H1 (cell line): ENCODE measurements at regions not wholly inside any gene's neighbourhood (a gene's known extent, or its start where the extent isn't known, plus 50 kb on each side); places are given as distances from the start of the nearest gene placed in this dataset.
A peak's percentile ranks its signal among the peaks of the same experiment; 100 is the strongest.

Source experiments
- CTCF ChIA-PET: fragments of 300-600 bp; sonication (Branson Sonifier 250); formaldehyde crosslinking; loops from one replicate; lab custom pipeline; 2021; ENCODE audit not compliant: partially characterized antibody; lab: Charles Lee
- POLR2A ChIA-PET: fragments of 300-600 bp; sonication (Branson Sonifier 250); formaldehyde crosslinking; loops from one replicate; lab custom pipeline; 2021; ENCODE audit warnings: inconsistent platforms; ENCODE audit not compliant: partially characterized antibody; lab: Charles Lee
- DNase-seq, 2 experiments: peaks; one replicate each; pipeline versions ENCODE4 v3.0.0 to v3.0.0-alpha.2; 2010 to 2022; ENCODE audit warnings: low spot score in 2 of 2, low read depth in 1 of 2, mixed read lengths in 1 of 2
- FAIRE-seq: peaks from 2 replicates; lab custom pipeline; 2011; peaks lifted over from hg19 to GRCh38; lab: Jason Lieb, UNC
- H2AFZ ChIP-seq: 2 replicates; pipeline ENCODE4 v1.8.1; 2012; ENCODE audit warnings: low read length, inconsistent platforms
- H2AK5ac ChIP-seq: 2 replicates; pipeline ENCODE4 v1.6.1; 2013; ENCODE audit warnings: low read depth, low read length
- H2BK120ac ChIP-seq: replicated peaks from 2 replicates; pipeline ENCODE3; 2013; ENCODE audit warnings: low read depth, low read length, inconsistent platforms
- H2BK12ac ChIP-seq: 2 replicates; pipeline ENCODE4 v1.6.1; 2013; ENCODE audit warnings: low read depth, low read length
- H2BK15ac ChIP-seq: 2 replicates; pipeline ENCODE4 v1.6.1; 2013; ENCODE audit warnings: low read length
- H2BK20ac ChIP-seq: 2 replicates; pipeline ENCODE4 v1.6.1; 2013; ENCODE audit warnings: low read length
- H2BK5ac ChIP-seq: 2 replicates; pipeline ENCODE4 v1.6.1; 2013; ENCODE audit warnings: low read depth, low read length
- H3K14ac ChIP-seq: 2 replicates; pipeline ENCODE4 v1.6.1; 2013; ENCODE audit warnings: inconsistent platforms; ENCODE audit not compliant: insufficient read length
- H3K18ac ChIP-seq: 2 replicates; pipeline ENCODE4 v1.6.1; 2013; ENCODE audit warnings: low read length; ENCODE audit errors: extremely low read depth
- H3K23ac ChIP-seq: 2 replicates; pipeline ENCODE4 v1.6.1; 2013; ENCODE audit warnings: inconsistent platforms; ENCODE audit not compliant: insufficient read length
- H3K23me2 ChIP-seq: 2 replicates; pipeline ENCODE4 v1.6.1; 2013; ENCODE audit warnings: low read depth, low read length
- H3K27ac ChIP-seq: 2 replicates; pipeline ENCODE4 v1.6.1; 2011; ENCODE audit warnings: low read depth, low read length, inconsistent platforms
- H3K27me3 ChIP-seq, 4 experiments: replicated peaks in 1 of 4; 1 replicate in 1 of 4; 2 replicates in 3 of 4; pipeline versions ENCODE4 v1.6.1 to v1.8.1; 2011 to 2013; ENCODE audit warnings: low read length in 3 of 4, mild to moderate bottlenecking in 3 of 4, inconsistent platforms in 2 of 4, mixed read lengths in 2 of 4, moderate library complexity in 1 of 4; ENCODE audit not compliant: control insufficient read depth in 3 of 4, insufficient read depth in 3 of 4; ENCODE audit errors: extremely low read depth in 1 of 4
- H3K36me3 ChIP-seq, 4 experiments: 2 replicates each; pipeline versions ENCODE4 v1.6.1 to v1.8.1; 2011 to 2013; ENCODE audit warnings: mild to moderate bottlenecking in 4 of 4, low read length in 3 of 4, moderate library complexity in 2 of 4, control low read depth in 1 of 4, inconsistent platforms in 1 of 4; ENCODE audit not compliant: insufficient read depth in 4 of 4, control insufficient read depth in 2 of 4
- H3K4ac ChIP-seq: replicated peaks from 2 replicates; pipeline ENCODE3; 2013; ENCODE audit warnings: low read length, low read depth, mixed read lengths, inconsistent platforms; ENCODE audit not compliant: insufficient read length
- H3K4me1 ChIP-seq, 4 experiments: replicated peaks in 1 of 4; 1 replicate in 1 of 4; 2 replicates in 3 of 4; pipeline versions ENCODE4 v1.6.1 to v1.8.1; 2011 to 2013; ENCODE audit warnings: low read length in 3 of 4, inconsistent platforms in 2 of 4, mixed read lengths in 1 of 4; ENCODE audit not compliant: insufficient read depth in 4 of 4, control insufficient read depth in 3 of 4
- H3K4me2 ChIP-seq, 2 experiments: 2 replicates each; pipeline versions ENCODE4 v1.6.1 to v1.8.1; 2011 to 2013; ENCODE audit warnings: low read depth in 2 of 2, low read length in 2 of 2, control low read depth in 1 of 2, inconsistent platforms in 1 of 2, mild to moderate bottlenecking in 1 of 2; ENCODE audit not compliant: insufficient read depth in 1 of 2
- H3K4me3 ChIP-seq, 4 experiments: fragments of 200-600, 300-600 bp in 1 of 4; sonication (generic), shearing (Covaris generic), sonication (Bioruptor Twin) in 1 of 4; 2 replicates each; pipeline versions ENCODE4 v1.5.1 to v1.8.1; 2011 to 2016; ENCODE audit warnings: low read length in 4 of 4, low read depth in 3 of 4, control low read depth in 2 of 4, inconsistent platforms in 2 of 4, mild to moderate bottlenecking in 2 of 4, mixed read lengths in 1 of 4, moderate library complexity in 1 of 4; ENCODE audit not compliant: insufficient read depth in 2 of 4; ENCODE audit errors: extremely low read depth in 1 of 4
- H3K56ac ChIP-seq: replicated peaks from 2 replicates; pipeline ENCODE3; 2013; ENCODE audit warnings: low read depth, mild to moderate bottlenecking, mixed read lengths, low read length, inconsistent platforms; ENCODE audit not compliant: insufficient read length
- H3K79me1 ChIP-seq: 2 replicates; pipeline ENCODE4 v1.6.1; 2013; ENCODE audit warnings: low read depth, low read length, control low read depth
- H3K79me2 ChIP-seq, 2 experiments: 2 replicates each; pipeline versions ENCODE4 v1.6.1 to v1.8.1; 2012 to 2013; ENCODE audit warnings: low read length in 2 of 2, mild to moderate bottlenecking in 2 of 2, inconsistent platforms in 1 of 2; ENCODE audit not compliant: insufficient read depth in 2 of 2, control insufficient read depth in 1 of 2
- H3K9ac ChIP-seq, 4 experiments: replicated peaks in 1 of 4; 1 replicate in 1 of 4; 2 replicates in 3 of 4; pipeline versions ENCODE4 v1.6.1 to v1.8.1; 2011 to 2013; ENCODE audit warnings: low read depth in 3 of 4, low read length in 3 of 4, control low read depth in 2 of 4, mild to moderate bottlenecking in 2 of 4, moderate library complexity in 2 of 4, inconsistent platforms in 1 of 4; ENCODE audit errors: extremely low read depth in 1 of 4
- H3K9me3 ChIP-seq, 2 experiments: 2 replicates each; pipeline versions ENCODE4 v1.6.1 to v1.8.1; 2012 to 2013; ENCODE audit warnings: mild to moderate bottlenecking in 2 of 2, moderate library complexity in 2 of 2, control low read depth in 1 of 2, inconsistent platforms in 1 of 2, low read depth in 1 of 2, low read length in 1 of 2, mixed read lengths in 1 of 2; ENCODE audit not compliant: insufficient read depth in 2 of 2
- H4K20me1 ChIP-seq, 2 experiments: replicated peaks in 1 of 2; 2 replicates each; pipeline versions ENCODE3 to v1.8.1; 2011 to 2013; ENCODE audit warnings: inconsistent platforms in 2 of 2, low read length in 2 of 2, mild to moderate bottlenecking in 1 of 2; ENCODE audit not compliant: insufficient read depth in 2 of 2, control insufficient read depth in 1 of 2
- H4K5ac ChIP-seq: 2 replicates; pipeline ENCODE4 v1.6.1; 2013; ENCODE audit warnings: low read length, low read depth, mixed read lengths, inconsistent platforms; ENCODE audit not compliant: insufficient read length
- H4K8ac ChIP-seq: 2 replicates; pipeline ENCODE4 v1.8.0; 2013; ENCODE audit warnings: mild to moderate bottlenecking, moderate library complexity, low read length, inconsistent platforms; ENCODE audit not compliant: insufficient read depth; ENCODE audit errors: extremely low read depth
- H4K91ac ChIP-seq: replicated peaks from 2 replicates; pipeline ENCODE3; 2013; ENCODE audit warnings: low read length, mixed read lengths, inconsistent platforms; ENCODE audit not compliant: insufficient read length
- CTBP2 ChIP-seq: IDR thresholded peaks from 2 replicates; pipeline ENCODE4 v1.7.0; 2011; ENCODE audit warnings: borderline replicate concordance, mild to moderate bottlenecking, moderate library complexity, mixed read lengths, low read length; ENCODE audit not compliant: insufficient read depth, insufficient read length
- MAFK ChIP-seq: IDR thresholded peaks from 2 replicates; pipeline ENCODE4 v1.6.1; 2012; ENCODE audit warnings: low read depth, mild to moderate bottlenecking, improper control_type of control experiment, low read length
- NANOG ChIP-seq: IDR thresholded peaks from 2 replicates; pipeline ENCODE4 v1.6.1; 2011; ENCODE audit warnings: low read length, low read depth, mild to moderate bottlenecking, inconsistent platforms; ENCODE audit not compliant: insufficient read depth, poor library complexity, severe bottlenecking
- SP2 ChIP-seq: IDR thresholded peaks from 2 replicates; pipeline ENCODE4 v1.6.1; 2012; ENCODE audit warnings: mild to moderate bottlenecking, low read length, inconsistent platforms
- TBP ChIP-seq: IDR thresholded peaks from 2 replicates; pipeline ENCODE4 v1.6.1; 2011; ENCODE audit warnings: low read depth, low read length, improper control_type of control experiment
- TCF12 ChIP-seq: IDR thresholded peaks from 2 replicates; pipeline ENCODE4 v1.6.1; 2011; ENCODE audit warnings: low read depth, mild to moderate bottlenecking, low read length
- YY1 ChIP-seq: IDR thresholded peaks from 2 replicates; pipeline ENCODE4 v1.6.1; 2011; ENCODE audit warnings: low read depth, mild to moderate bottlenecking, low read length
- WGBS, 2 experiments: shearing (Covaris generic) in 1 of 2; methylation state at CpG; one replicate each; pipeline versions ENCODE4 v1.1.6 to v1.1.7; 2013 to 2015; ENCODE audit warnings: low lambda C conversion rate in 2 of 2, mixed read lengths in 2 of 2, inconsistent platforms in 1 of 2, low coverage in 1 of 2, missing lambda C conversion rate in 1 of 2; ENCODE audit not compliant: insufficient replicate concordance in 2 of 2, insufficient coverage in 1 of 2, insufficient read length in 1 of 2; ENCODE audit errors: extremely low coverage in 1 of 2, missing lambda C conversion rate in 1 of 2; 5-methylcytosine and 5-hydroxymethylcytosine counted together

- no peak for DNase-seq
- H2BK5ac ChIP-seq = no peak overlapping the region
- no peaks in the 10 kb centered on the region for H3K23me2 ChIP-seq
- no peak overlapping the region for H3K9ac ChIP-seq
- no peak overlapping the region for H3K27ac ChIP-seq
- TF ChIP-seq TBP (no peak), TCF12 (no peak), SP2 (no peak), CTBP2 (no peak), MAFK (no peak), NANOG (no peak), YY1 (no peak)
- H3K27me3 ChIP-seq = no peaks in the 10 kb centered on the region
- H2BK20ac ChIP-seq = no peak overlapping the region
- H3K4me1 ChIP-seq = no peaks in the 10 kb centered on the region
- H3K79me2 ChIP-seq = no peaks in the 10 kb centered on the region
- H4K5ac ChIP-seq = no peak overlapping the region
- no peak overlapping the region for H3K4me3 ChIP-seq
- H3K79me1 ChIP-seq = no peaks in the 10 kb centered on the region
- ChIA-PET POLR2A (no interaction called here), CTCF (no interaction called here)
- H3K36me3 ChIP-seq = no peaks in the 10 kb centered on the region
- H3K4ac ChIP-seq = no peak overlapping the region
- H3K23ac ChIP-seq = no peak overlapping the region
- no peak overlapping the region for H4K91ac ChIP-seq
- H4K20me1 ChIP-seq = no peaks in the 10 kb centered on the region
- no peak overlapping the region for H3K4me2 ChIP-seq
- 100% methylated on average over 3 of the region's 3 CpGs; no CpG with 5 or more reads in 1 of the 2 experiments for WGBS, 2 experiments
- no peak overlapping the region for H3K14ac ChIP-seq
- no peaks in the 10 kb centered on the region for H3K9me3 ChIP-seq
- H2BK12ac ChIP-seq = no peak overlapping the region
- H2AFZ ChIP-seq = 0 out of 2 replicates have a peak overlapping the region, but pooled peaks have one; percentile 59
- no peak overlapping the region for H2BK15ac ChIP-seq
- no peak overlapping the region for H3K56ac ChIP-seq
- H4K8ac ChIP-seq = no peak overlapping the region
- no peak overlapping the region for H2AK5ac ChIP-seq
- H3K18ac ChIP-seq = no peak overlapping the region
- no peak for FAIRE-seq
- H2BK120ac ChIP-seq = no peak overlapping the region
Observed at GRCh38 chr10:9501944-9502343, 1447.5 kb downstream of the GATA3 start.
